ENCODE measurements at regions not wholly inside any gene's neighbourhood (a gene's known extent, or its start where the extent isn't known, plus 50 kb on each side); places are given as distances from the start of the nearest gene placed in this dataset.

- Mint-ChIP-seq H3K27me3 (peaks cover 2% of the 10 kb centered on the region), H3K4me3 (no peak overlapping the region), H3K4me1 (no peaks in the 10 kb centered on the region), H3K36me3 (ENCODE audit: low read depth) (peaks cover 5% of the 10 kb centered on the region), H3K9me3 (peaks cover 23% of the 10 kb centered on the region), H3K27ac (no peak overlapping the region)
- ATAC-seq (no peak), DNase-seq (no peak)
Observed at GRCh38 chr12:116474331-116474730, 84.8 kb upstream of the MAP1LC3B2 start.

- no peak for ATAC-seq
- H3K9me3 Mint-ChIP-seq: peaks cover 23% of the 10 kb centered on the region
- peaks cover 5% of the 10 kb centered on the region for H3K36me3 Mint-ChIP-seq (ENCODE audit: low read depth)
- peaks cover 2% of the 10 kb centered on the region for H3K27me3 Mint-ChIP-seq
- H3K4me1 Mint-ChIP-seq: peaks cover under 1% of the 10 kb centered on the region
- no peak for DNase-seq
- no peak overlapping the region for H3K4me3 Mint-ChIP-seq
- no peak overlapping the region for H3K27ac Mint-ChIP-seq
Observed at GRCh38 chr12:116474899-116475298, 84.3 kb upstream of the MAP1LC3B2 start.

GRCh38 chr12:116476227-116476822 is 82.9 kb upstream of the MAP1LC3B2 start:
- Mint-ChIP-seq H3K4me1 (peaks cover 5% of the 10 kb centered on the region), H3K27me3 (peaks cover 2% of the 10 kb centered on the region), H3K9me3 (peaks cover 23% of the 10 kb centered on the region), H3K27ac (no peak overlapping the region), H3K4me3 (no peak overlapping the region), H3K36me3 (ENCODE audit: low read depth) (peaks cover 5% of the 10 kb centered on the region)
- DNase-seq (no peak), ATAC-seq (no peak)

GRCh38 chr12:116478243-116478773 is 80.9 kb upstream of the MAP1LC3B2 start:
- H3K9me3 Mint-ChIP-seq: peaks cover 19% of the 10 kb centered on the region
- no peak overlapping the region for H3K27ac Mint-ChIP-seq
- no peak for ATAC-seq

GRCh38 chr12:116480210-116480810 is 78.9 kb upstream of the MAP1LC3B2 start:
- no peak overlapping the region for H3K4me3 Mint-ChIP-seq
- peaks cover 2% of the 10 kb centered on the region for H3K27me3 Mint-ChIP-seq
- peaks cover 5% of the 10 kb centered on the region for H3K4me1 Mint-ChIP-seq
- ATAC-seq: no peak
- H3K9me3 Mint-ChIP-seq: peaks cover 15% of the 10 kb centered on the region
- no peak for DNase-seq
- no peak overlapping the region for H3K27ac Mint-ChIP-seq
- H3K36me3 Mint-ChIP-seq (ENCODE audit: low read depth): peaks cover 5% of the 10 kb centered on the region

More at GRCh38 chr12:116478243-116478773, 80.9 kb upstream of the MAP1LC3B2 start:
- Mint-ChIP-seq H3K4me1 (peaks cover 5% of the 10 kb centered on the region), H3K27me3 (peaks cover 2% of the 10 kb centered on the region), H3K36me3 (ENCODE audit: low read depth) (peaks cover 5% of the 10 kb centered on the region), H3K4me3 (no peak overlapping the region)
- DNase-seq: no peak

- peaks cover under 1% of the 10 kb centered on the region for H3K27me3 Mint-ChIP-seq
- H3K9me3 Mint-ChIP-seq: peaks cover 5% of the 10 kb centered on the region
- ATAC-seq (no peak), DNase-seq (no peak)
- H3K4me3 Mint-ChIP-seq: no peak overlapping the region
- H3K27ac Mint-ChIP-seq: no peak overlapping the region
- no peaks in the 10 kb centered on the region for H3K36me3 Mint-ChIP-seq (ENCODE audit: low read depth)
- peaks cover 5% of the 10 kb centered on the region for H3K4me1 Mint-ChIP-seq
Observed at GRCh38 chr12:116481726-116482125, 77.5 kb upstream of the MAP1LC3B2 start.

GRCh38 chr12:116482179-116482578 is 77.0 kb upstream of the MAP1LC3B2 start:
- ATAC-seq: no peak
- H3K4me1 Mint-ChIP-seq: peaks cover 5% of the 10 kb centered on the region

GRCh38 chr12:116482859-116483258 is 76.3 kb upstream of the MAP1LC3B2 start:
- no peak for ATAC-seq
- Mint-ChIP-seq H3K27ac (no peak overlapping the region), H3K27me3 (no peaks in the 10 kb centered on the region), H3K4me3 (no peak overlapping the region), H3K36me3 (ENCODE audit: low read depth) (peaks cover 2% of the 10 kb centered on the region), H3K4me1 (peaks cover 5% of the 10 kb centered on the region), H3K9me3 (peaks cover 4% of the 10 kb centered on the region)
- DNase-seq: no peak

More at GRCh38 chr12:116482179-116482578, 77.0 kb upstream of the MAP1LC3B2 start:
- Mint-ChIP-seq H3K27ac (no peak overlapping the region), H3K27me3 (no peaks in the 10 kb centered on the region), H3K4me3 (no peak overlapping the region), H3K9me3 (peaks cover 8% of the 10 kb centered on the region), H3K36me3 (ENCODE audit: low read depth) (peaks cover 2% of the 10 kb centered on the region)
- no peak for DNase-seq

GRCh38 chr12:116483959-116484750 is 75.0 kb upstream of the MAP1LC3B2 start:
- H3K27ac Mint-ChIP-seq: no peak overlapping the region
- no peak for ATAC-seq
- no peak overlapping the region for H3K4me3 Mint-ChIP-seq
- no peaks in the 10 kb centered on the region for H3K27me3 Mint-ChIP-seq
- H3K36me3 Mint-ChIP-seq (ENCODE audit: low read depth): peaks cover 2% of the 10 kb centered on the region
- peaks cover 5% of the 10 kb centered on the region for H3K4me1 Mint-ChIP-seq
- no peak for DNase-seq
- H3K9me3 Mint-ChIP-seq: peaks cover 4% of the 10 kb centered on the region

- ATAC-seq: no peak
Observed at GRCh38 chr12:116484807-116485206, 74.4 kb upstream of the MAP1LC3B2 start.

GRCh38 chr12:116489116-116489515 is 70.1 kb upstream of the MAP1LC3B2 start:
- Mint-ChIP-seq H3K27ac (no peak overlapping the region), H3K4me1 (no peaks in the 10 kb centered on the region), H3K4me3 (no peak overlapping the region), H3K27me3 (no peaks in the 10 kb centered on the region), H3K9me3 (peaks cover 9% of the 10 kb centered on the region), H3K36me3 (ENCODE audit: low read depth) (peaks cover 2% of the 10 kb centered on the region)
- no peak for DNase-seq
- ATAC-seq: no peak

More at GRCh38 chr12:116484807-116485206, 74.4 kb upstream of the MAP1LC3B2 start:
- no peaks in the 10 kb centered on the region for H3K27me3 Mint-ChIP-seq
- H3K27ac Mint-ChIP-seq: no peak overlapping the region
- peaks cover 2% of the 10 kb centered on the region for H3K36me3 Mint-ChIP-seq (ENCODE audit: low read depth)
- H3K9me3 Mint-ChIP-seq: peaks cover 4% of the 10 kb centered on the region
- no peak overlapping the region for H3K4me3 Mint-ChIP-seq
- DNase-seq: no peak
- peaks cover 5% of the 10 kb centered on the region for H3K4me1 Mint-ChIP-seq

GRCh38 chr12:116490471-116490870 is 68.7 kb upstream of the MAP1LC3B2 start:
- Mint-ChIP-seq H3K36me3 (ENCODE audit: low read depth) (peaks cover 2% of the 10 kb centered on the region), H3K4me3 (no peak overlapping the region), H3K4me1 (no peaks in the 10 kb centered on the region), H3K27ac (no peak overlapping the region), H3K27me3 (no peaks in the 10 kb centered on the region), H3K9me3 (peaks cover 9% of the 10 kb centered on the region)
- no peak for DNase-seq
- no peak for ATAC-seq

- H3K27me3 Mint-ChIP-seq: no peaks in the 10 kb centered on the region
- ATAC-seq (no peak), DNase-seq (no peak)
- no peaks in the 10 kb centered on the region for H3K36me3 Mint-ChIP-seq (ENCODE audit: low read depth)
- H3K4me1 Mint-ChIP-seq: no peaks in the 10 kb centered on the region
- H3K27ac Mint-ChIP-seq: no peak overlapping the region
- peaks cover 4% of the 10 kb centered on the region for H3K9me3 Mint-ChIP-seq
- H3K4me3 Mint-ChIP-seq: no peak overlapping the region
Observed at GRCh38 chr12:116492703-116493324, 66.4 kb upstream of the MAP1LC3B2 start.

GRCh38 chr12:116495260-116495659 is 63.9 kb upstream of the MAP1LC3B2 start:
- no peak overlapping the region for H3K4me3 Mint-ChIP-seq
- DNase-seq (no peak), ATAC-seq (no peak)
- no peak overlapping the region for H3K27ac Mint-ChIP-seq
- H3K27me3 Mint-ChIP-seq: no peaks in the 10 kb centered on the region
- H3K9me3 Mint-ChIP-seq: peaks cover 4% of the 10 kb centered on the region
- no peaks in the 10 kb centered on the region for H3K36me3 Mint-ChIP-seq (ENCODE audit: low read depth)
- no peaks in the 10 kb centered on the region for H3K4me1 Mint-ChIP-seq

All from activated naive CD8-positive, alpha-beta T cell treated with anti-CD3 and anti-CD28 coated beads, Interleukin-2, amount 50 U/mL, for 24 hours (primary cell).